Spleen (tissue), 11 donors: ENCODE measurements at regions not wholly inside any gene's neighbourhood (a gene's known extent, or its start where the extent isn't known, plus 50 kb on each side); places are given as distances from the start of the nearest gene placed in this dataset.

Experiments used
- DNase-seq: peaks from one replicate; pipeline ENCODE4 v3.0.0-alpha.2; 2020
- H3K27ac ChIP-seq, 8 donors: fragments of 200-600 bp; sonication (generic) in 7 of 8; 1 replicate in 4 of 8; 2 replicates in 4 of 8; pipeline versions ENCODE4 v1.5.0 to v1.8.0; 2016 to 2021; ENCODE audit warnings: inconsistent platforms in 4 of 8, mild to moderate bottlenecking in 4 of 8, moderate library complexity in 1 of 8
- H3K27me3 ChIP-seq, 7 donors: fragments of 200-600 bp; sonication (generic) in 6 of 7; replicated peaks in 1 of 7; 1 replicate in 4 of 7; 2 replicates in 3 of 7; pipeline versions ENCODE4 v1.5.0 to v1.8.0; 2016 to 2021; ENCODE audit warnings: inconsistent platforms in 3 of 7, mild to moderate bottlenecking in 1 of 7
- H3K36me3 ChIP-seq, 6 donors: fragments of 200-600 bp; sonication (generic) in 5 of 6; 1 replicate in 4 of 6; 2 replicates in 2 of 6; pipeline versions ENCODE4 v1.5.0 to v1.8.0; 2016 to 2021; ENCODE audit warnings: inconsistent platforms in 2 of 6
- H3K4me1 ChIP-seq, 6 donors: fragments of 200-600 bp; sonication (generic) in 5 of 6; 1 replicate in 3 of 6; 2 replicates in 3 of 6; pipeline versions ENCODE4 v1.5.0 to v1.8.0; 2016 to 2021; ENCODE audit warnings: inconsistent platforms in 3 of 6
- H3K4me3 ChIP-seq, 8 donors: fragments of 200-600 bp; sonication (generic) in 7 of 8; 1 replicate in 4 of 8; 2 replicates in 4 of 8; pipeline versions ENCODE4 v1.5.0 to v1.8.0; 2016 to 2021; ENCODE audit warnings: inconsistent platforms in 4 of 8, mild to moderate bottlenecking in 4 of 8, moderate library complexity in 2 of 8
- H3K9me3 ChIP-seq, 8 donors: fragments of 200-600 bp; sonication (generic) in 7 of 8; 1 replicate in 4 of 8; 2 replicates in 4 of 8; pipeline versions ENCODE4 v1.5.0 to v1.8.0; 2016 to 2021; ENCODE audit warnings: inconsistent platforms in 4 of 8
- CTCF ChIP-seq, 11 experiments: fragments of 200-600 bp in 7 of 11; fragments of 450-650 bp in 4 of 11; sonication (generic) in 4 of 11; IDR thresholded peaks in 8 of 11; conservative IDR thresholded peaks in 3 of 11; 1 replicate in 7 of 11; 2 replicates in 4 of 11; pipeline versions ENCODE4 v1.4.0 to v1.8.0; 2016 to 2021; ENCODE audit warnings: antibody characterized with exemption in 11 of 11, inconsistent platforms in 4 of 11, mild to moderate bottlenecking in 1 of 11
- POLR2A ChIP-seq, 3 donors: fragments of 450-650 bp; IDR thresholded peaks; one replicate each; pipeline ENCODE4 v1.5.1; 2017; ENCODE audit warnings: antibody characterized with exemption in 3 of 3, mild to moderate bottlenecking in 1 of 3
- POLR2AphosphoS5 ChIP-seq, 3 donors: sonication (generic); formaldehyde crosslinking; IDR thresholded peaks; one replicate each; pipeline ENCODE4 v1.5.1; 2017; ENCODE audit warnings: antibody characterized with exemption in 3 of 3
- WGBS, 5 donors: extraction: QIAGEN DNeasy Blood & Tissue Kit in 3 of 5; methylation state at CpG; one replicate each; pipeline versions ENCODE4 v1.1.5 to v1.1.7; 2013 to 2018; 5-methylcytosine and 5-hydroxymethylcytosine counted together
- intact Hi-C: fragments of 100-400 bp; cut with DNase I; formaldehyde crosslinking; loops from one replicate; pipeline ENCODE4 v1.15.0; 2023; ENCODE audit warnings: low total_unique reads
- donor health status: healthy with polysubstance abuse.
- donor health status: DM: no; HTN: no; CAD: no; lungs with moderate emphysema.
- donor health status: DM: no; HTN: no; CAD: no.
- donor health status: Bipolar disorder and iron deficiency.
- donor health status: healthy.
- donor health status: DM: no; HTN: no; CAD: no.
- donor health status: DM: yes; HTN: yes; CAD: no.

GRCh38 chr21:15552914-15553494, 176.8 kb upstream of the USP25 start:
- intact Hi-C loops = no loop called here
- Histone ChIP-seq H3K27me3 (no peaks in the 10 kb centered on the region), H3K4me1 (no peaks in the 10 kb centered on the region), H3K9me3 (no peaks in the 10 kb centered on the region), H3K4me3 (no peak overlapping the region), H3K36me3 (no peaks in the 10 kb centered on the region), H3K27ac (no peak overlapping the region)
- TF ChIP-seq CTCF (IDR thresholded peaks at IDR 0.05 in 8 of 11, conservative IDR thresholded peaks at IDR 0.05 in 3 of 11) = peak in 9 of 11 experiments; percentile 14 to 51 (median 40)
- no peak for TF ChIP-seq POLR2A (IDR thresholded peaks at IDR 0.05)
- no peak for DNase-seq
- WGBS, 5 donors = 37 to 51% (median 48%) methylated on average over 3 of the region's 3 CpGs

- TF ChIP-seq POLR2A (IDR thresholded peaks at IDR 0.05) (no peak), POLR2AphosphoS5 (IDR thresholded peaks at IDR 0.05) (no peak), CTCF (IDR thresholded peaks at IDR 0.05 in 8 of 11, conservative IDR thresholded peaks at IDR 0.05 in 3 of 11) (no peak)
- no peaks in the 10 kb centered on the region for H3K9me3 ChIP-seq
- no peaks in the 10 kb centered on the region for H3K36me3 ChIP-seq
- intact Hi-C loops = no loop called here
- DNase-seq = no peak
- WGBS, 5 donors = 88 to 95% (median 91%) methylated on average over 4 of the region's 4 CpGs
- H3K4me1 ChIP-seq = no peaks in the 10 kb centered on the region
- H3K4me3 ChIP-seq = no peak overlapping the region
- no peak overlapping the region for H3K27ac ChIP-seq
- no peaks in the 10 kb centered on the region for H3K27me3 ChIP-seq
Measured at GRCh38 chr21:15557925-15558324, 171.9 kb upstream of the USP25 start.

GRCh38 chr21:15558884-15559283, 170.9 kb upstream of the USP25 start:
- H3K27me3 ChIP-seq = no peaks in the 10 kb centered on the region
- WGBS, 5 donors = 41 to 66% (median 65%) methylated on average over 1 of the region's 1 CpG
- intact Hi-C loops = no loop called here
- no peak overlapping the region for H3K27ac ChIP-seq
- H3K4me3 ChIP-seq = no peak overlapping the region
- H3K36me3 ChIP-seq = no peaks in the 10 kb centered on the region
- no peak for DNase-seq
- no peak for TF ChIP-seq POLR2A (IDR thresholded peaks at IDR 0.05)
- no peaks in the 10 kb centered on the region for H3K4me1 ChIP-seq
- H3K9me3 ChIP-seq = no peaks in the 10 kb centered on the region

- Histone ChIP-seq H3K36me3 (no peaks in the 10 kb centered on the region), H3K4me3 (no peak overlapping the region), H3K27ac (no peak overlapping the region), H3K9me3 (no peaks in the 10 kb centered on the region), H3K27me3 (no peaks in the 10 kb centered on the region), H3K4me1 (no peaks in the 10 kb centered on the region)
- TF ChIP-seq CTCF (IDR thresholded peaks at IDR 0.05 in 8 of 11, conservative IDR thresholded peaks at IDR 0.05 in 3 of 11) = no peak
- TF ChIP-seq POLR2A (IDR thresholded peaks at IDR 0.05) = no peak
- TF ChIP-seq POLR2AphosphoS5 (IDR thresholded peaks at IDR 0.05) = no peak
- intact Hi-C loops = no loop called here
- no peak for DNase-seq
- 61 to 84% (median 72%) methylated on average over 2 of the region's 2 CpGs for WGBS, 5 donors
Measured at GRCh38 chr21:15559660-15560059, 170.1 kb upstream of the USP25 start.
